Small intestine (tissue), 7 donors: ENCODE measurements at regions not wholly inside any gene's neighbourhood (a gene's known extent, or its start where the extent isn't known, plus 50 kb on each side); places are given as distances from the start of the nearest gene placed in this dataset.

Experiments
- DNase-seq, 2 donors: peaks; one replicate each; pipeline versions ENCODE4 v3.0.0 to v3.0.0-alpha.2; 2013
- FAIRE-seq: peaks from 2 replicates; lab custom pipeline; 2012; peaks lifted over from hg19 to GRCh38; lab: Jason Lieb, UNC
- H3K27ac ChIP-seq, 3 donors: one replicate each; pipeline ENCODE4 v1.5.1; 2013; ENCODE audit warnings: low read length in 2 of 3, mild to moderate bottlenecking in 2 of 3, control low read depth in 1 of 3, inconsistent platforms in 1 of 3, low read depth in 1 of 3, moderate library complexity in 1 of 3
- H3K27me3 ChIP-seq, 3 donors: one replicate each; pipeline ENCODE4 v1.6.1; 2013; ENCODE audit warnings: low read length in 3 of 3, inconsistent platforms in 1 of 3; ENCODE audit not compliant: control insufficient read depth in 3 of 3, insufficient read depth in 3 of 3
- H3K36me3 ChIP-seq, 3 donors: one replicate each; pipeline ENCODE4 v1.6.1; 2013; ENCODE audit warnings: low read length in 3 of 3, inconsistent platforms in 1 of 3, low read depth in 1 of 3, mild to moderate bottlenecking in 1 of 3, moderate library complexity in 1 of 3; ENCODE audit not compliant: control insufficient read depth in 3 of 3, insufficient read depth in 2 of 3
- H3K4me1 ChIP-seq, 3 donors: one replicate each; pipeline ENCODE4 v1.6.1; 2013; ENCODE audit warnings: low read length in 2 of 3, inconsistent platforms in 1 of 3, low read depth in 1 of 3, mild to moderate bottlenecking in 1 of 3, moderate library complexity in 1 of 3; ENCODE audit not compliant: control insufficient read depth in 3 of 3, insufficient read depth in 2 of 3
- H3K4me3 ChIP-seq, 3 donors: one replicate each; pipeline ENCODE4 v1.5.1; 2013; ENCODE audit warnings: low read length in 3 of 3, control low read depth in 1 of 3, inconsistent platforms in 1 of 3, low read depth in 1 of 3, mild to moderate bottlenecking in 1 of 3, moderate library complexity in 1 of 3
- H3K9me3 ChIP-seq, 2 donors: one replicate each; pipeline ENCODE4 v1.6.1; 2013; ENCODE audit warnings: low read depth in 1 of 2, low read length in 1 of 2; ENCODE audit not compliant: control insufficient read depth in 2 of 2, insufficient read depth in 1 of 2
- WGBS, 3 donors: extraction: QIAGEN DNeasy Blood & Tissue Kit; methylation state at CpG; one replicate each; pipeline ENCODE4 v1.1.7; 2013; 5-methylcytosine and 5-hydroxymethylcytosine counted together
- donor health status: healthy with polysubstance abuse.
- donor health status: control.
- donor health status: control.
- donor health status: Bipolar disorder and iron deficiency.
- donor health status: healthy.

DNA sequence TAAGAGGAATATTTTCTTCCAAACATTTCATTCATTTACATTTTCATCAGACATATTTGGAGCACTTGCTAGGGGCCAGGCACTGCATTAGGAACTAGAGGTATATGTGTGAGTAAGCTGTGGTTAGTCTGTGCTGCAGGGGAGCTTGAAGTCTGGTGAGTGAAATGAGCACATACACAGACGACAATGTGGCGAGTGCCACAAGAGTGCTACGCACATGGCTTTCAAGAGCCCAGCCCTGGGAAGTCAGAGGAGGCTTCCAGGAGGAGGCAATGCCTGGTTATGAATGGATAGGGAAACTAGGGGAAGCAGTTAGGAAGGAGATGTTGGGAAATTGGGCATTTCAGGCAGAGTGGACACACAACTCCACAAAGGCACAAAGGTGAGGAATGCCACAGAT lies 171.8 kb downstream of the IER5 start:
- H3K4me3 ChIP-seq = no peak overlapping the region
- H3K27me3 ChIP-seq = peaks cover 0 to 2% (median 0%) of the 10 kb centered on the region in 3 donors
- no peaks in the 10 kb centered on the region for H3K36me3 ChIP-seq
- peaks cover 0 to 4% of the 10 kb centered on the region in 2 donors for H3K9me3 ChIP-seq
- no peak overlapping the region for H3K27ac ChIP-seq
- WGBS, 3 donors = 68 to 92% (median 85%) methylated on average over 3 of the region's 3 CpGs
- FAIRE-seq = no peak
- H3K4me1 ChIP-seq = no peaks in the 10 kb centered on the region
- no peak for DNase-seq

GRCh38 chr1:181260994-181261393 lies 172.5 kb downstream of the IER5 start:
- DNase-seq (no peak), FAIRE-seq (no peak)
- peaks cover 0 to 2% (median 0%) of the 10 kb centered on the region in 3 donors for H3K27me3 ChIP-seq
- no peaks in the 10 kb centered on the region for H3K36me3 ChIP-seq
- no peaks in the 10 kb centered on the region for H3K4me1 ChIP-seq
- H3K9me3 ChIP-seq = no peaks in the 10 kb centered on the region
- no peak overlapping the region for H3K4me3 ChIP-seq
- H3K27ac ChIP-seq = no peak overlapping the region
- WGBS, 3 donors = 84 to 93% (median 87%) methylated on average over 1 of the region's 1 CpG

DNA sequence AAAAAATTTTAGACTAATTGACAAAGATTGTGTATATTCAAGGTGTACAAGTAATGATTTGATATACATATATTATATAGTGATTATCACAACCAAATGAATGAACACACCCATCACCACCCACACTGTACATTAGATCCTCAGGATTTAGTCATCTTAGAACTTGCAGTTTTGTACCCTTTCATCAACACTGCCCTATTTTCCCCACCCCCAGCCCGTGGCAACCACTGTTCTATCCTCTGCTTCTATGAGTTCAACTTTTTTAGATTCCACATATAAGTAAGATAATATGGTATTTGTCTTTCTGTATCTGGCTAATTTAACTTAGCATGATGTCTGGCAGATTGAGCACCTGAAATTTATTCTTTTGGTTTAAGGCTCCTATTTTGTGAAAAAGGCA lies 173.6 kb downstream of the IER5 start:
- H3K36me3 ChIP-seq = no peaks in the 10 kb centered on the region
- no peak for FAIRE-seq
- H3K9me3 ChIP-seq = no peaks in the 10 kb centered on the region
- no peaks in the 10 kb centered on the region for H3K4me1 ChIP-seq
- 25 to 43% (median 29%) methylated on average over 1 of the region's 1 CpG for WGBS, 3 donors
- no peak overlapping the region for H3K27ac ChIP-seq
- DNase-seq = no peak
- peaks cover 0 to 2% (median 0%) of the 10 kb centered on the region in 3 donors for H3K27me3 ChIP-seq
- no peak overlapping the region for H3K4me3 ChIP-seq

GRCh38 chr1:181263444-181263843 lies 174.9 kb downstream of the IER5 start:
- 75 to 86% (median 85%) methylated on average over 2 of the region's 2 CpGs for WGBS, 3 donors
- Histone ChIP-seq H3K27ac (no peak overlapping the region), H3K27me3 (peaks cover 0 to 2% (median 0%) of the 10 kb centered on the region in 3 donors), H3K36me3 (no peaks in the 10 kb centered on the region), H3K4me1 (no peaks in the 10 kb centered on the region), H3K9me3 (no peaks in the 10 kb centered on the region), H3K4me3 (no peak overlapping the region)
- no peak for FAIRE-seq
- DNase-seq = no peak

- no peak overlapping the region for H3K27ac ChIP-seq
- no peaks in the 10 kb centered on the region for H3K27me3 ChIP-seq
- H3K4me1 ChIP-seq = no peaks in the 10 kb centered on the region
- no peak for FAIRE-seq
- H3K36me3 ChIP-seq = no peaks in the 10 kb centered on the region
- 69 to 72% (median 70%) methylated on average over 3 of the region's 3 CpGs for WGBS, 3 donors
- H3K9me3 ChIP-seq = no peaks in the 10 kb centered on the region
- H3K4me3 ChIP-seq = no peak overlapping the region
- DNase-seq = no peak
These were observed 176.3 kb downstream of the IER5 start for GRCh38 chr1:181264821-181265220.

DNA sequence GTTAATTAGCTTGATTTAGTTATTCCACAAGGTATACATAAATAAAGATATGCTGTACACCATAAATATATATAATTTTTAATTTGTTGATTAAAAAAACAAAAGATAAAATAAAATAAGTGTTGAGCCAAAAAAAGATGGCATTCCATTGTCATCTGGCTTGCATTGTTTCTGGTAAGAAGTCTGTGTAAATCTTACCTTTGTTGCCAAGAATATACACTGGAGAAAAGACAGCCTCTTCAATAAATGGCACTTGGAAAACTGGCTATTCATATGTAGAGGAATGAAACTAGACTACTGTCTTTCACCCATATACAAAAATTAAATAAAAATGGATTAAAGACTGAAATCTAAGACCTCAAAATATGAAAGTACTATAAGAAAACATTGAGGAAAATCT lies 196.5 kb downstream of the IER5 start:
- no peak for FAIRE-seq
- DNase-seq = no peak
- Histone ChIP-seq H3K27me3 (no peaks in the 10 kb centered on the region), H3K4me1 (no peaks in the 10 kb centered on the region), H3K4me3 (no peak overlapping the region), H3K9me3 (no peaks in the 10 kb centered on the region), H3K36me3 (no peaks in the 10 kb centered on the region), H3K27ac (no peak overlapping the region)

GRCh38 chr1:181295217-181295616 lies 188.1 kb upstream of the CACNA1E start:
- Histone ChIP-seq H3K4me3 (no peak overlapping the region), H3K27me3 (peaks cover 0 to 8% (median 5%) of the 10 kb centered on the region in 3 donors), H3K36me3 (no peaks in the 10 kb centered on the region), H3K9me3 (no peaks in the 10 kb centered on the region), H3K4me1 (no peaks in the 10 kb centered on the region), H3K27ac (no peak overlapping the region)
- WGBS, 3 donors = 59 to 75% (median 67%) methylated on average over 3 of the region's 3 CpGs
- DNase-seq = no peak
- no peak for FAIRE-seq

GRCh38 chr1:181296180-181296579 lies 187.1 kb upstream of the CACNA1E start:
- no peak overlapping the region for H3K27ac ChIP-seq
- no peaks in the 10 kb centered on the region for H3K36me3 ChIP-seq
- H3K4me1 ChIP-seq = no peaks in the 10 kb centered on the region
- no peak for FAIRE-seq
- H3K4me3 ChIP-seq = no peak overlapping the region
- peaks cover 0 to 8% (median 5%) of the 10 kb centered on the region in 3 donors for H3K27me3 ChIP-seq
- 30 to 59% (median 52%) methylated on average over 2 of the region's 2 CpGs for WGBS, 3 donors
- no peaks in the 10 kb centered on the region for H3K9me3 ChIP-seq
- DNase-seq = no peak

DNA sequence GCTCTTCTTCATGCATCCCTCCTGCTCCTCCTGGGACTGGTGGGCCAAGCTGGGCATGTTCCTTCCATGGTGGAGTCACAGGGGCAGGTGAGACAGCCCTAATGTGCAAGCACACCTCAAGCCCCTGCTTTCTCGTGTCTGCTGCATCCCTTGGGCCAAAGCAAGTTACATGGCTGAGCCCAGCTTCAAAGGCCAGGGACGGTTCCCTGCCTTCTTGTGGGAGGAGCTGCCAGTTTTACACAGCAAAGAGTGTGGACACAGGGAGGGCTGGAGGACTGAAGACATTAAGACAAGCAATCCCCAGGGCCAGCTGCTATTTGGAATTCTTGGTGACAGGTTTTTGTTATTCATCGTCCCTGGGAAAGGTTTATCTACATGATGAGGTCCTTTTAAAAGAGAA lies 175.2 kb upstream of the CACNA1E start:
- H3K4me1 ChIP-seq = no peaks in the 10 kb centered on the region
- no peak overlapping the region for H3K27ac ChIP-seq
- no peak for DNase-seq
- H3K9me3 ChIP-seq = no peaks in the 10 kb centered on the region
- H3K36me3 ChIP-seq = no peaks in the 10 kb centered on the region
- no peak overlapping the region for H3K4me3 ChIP-seq
- H3K27me3 ChIP-seq = peaks cover 2 to 9% (median 7%) of the 10 kb centered on the region in 3 donors
- 39 to 49% (median 47%) methylated on average over 3 of the region's 3 CpGs for WGBS, 3 donors
- no peak for FAIRE-seq
